ENCODE measurements at regions not wholly inside any gene's neighbourhood (a gene's known extent, or its start where the extent isn't known, plus 50 kb on each side); places are given as distances from the start of the nearest gene placed in this dataset.

DNA sequence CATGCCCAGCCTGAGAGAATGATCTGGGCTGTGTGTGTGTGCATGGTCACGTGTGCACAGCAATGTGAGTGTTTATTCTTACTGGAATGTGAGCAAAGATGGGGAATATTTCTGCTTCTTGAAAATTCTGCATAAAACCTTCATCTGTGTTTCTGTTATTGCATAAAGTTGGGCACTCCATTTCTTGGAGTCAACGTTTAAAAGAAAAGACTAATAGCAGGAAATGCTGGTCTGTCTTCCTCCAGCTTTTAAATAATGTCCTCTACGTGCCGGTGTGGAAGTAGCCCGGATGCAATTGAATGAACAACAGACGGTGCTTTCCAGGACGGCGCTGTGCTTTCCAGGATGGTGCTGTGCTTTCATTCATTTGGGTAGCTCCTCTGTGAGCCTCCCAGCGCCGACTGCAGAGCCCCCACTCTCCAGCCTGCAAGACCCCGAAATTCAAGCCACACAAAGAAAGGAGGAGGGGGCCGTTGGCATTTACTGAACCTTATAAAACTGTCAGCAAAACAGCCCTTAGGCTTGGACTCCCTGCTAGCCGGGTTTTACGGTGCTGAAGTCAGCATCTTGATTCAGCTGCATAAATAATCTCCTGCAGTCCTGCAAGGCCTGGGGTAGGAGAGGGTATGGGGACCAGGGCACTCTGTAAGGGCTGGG lies 158.2 kb upstream of the PRKCQ start:
- TF ChIP-seq, protein P1, sequence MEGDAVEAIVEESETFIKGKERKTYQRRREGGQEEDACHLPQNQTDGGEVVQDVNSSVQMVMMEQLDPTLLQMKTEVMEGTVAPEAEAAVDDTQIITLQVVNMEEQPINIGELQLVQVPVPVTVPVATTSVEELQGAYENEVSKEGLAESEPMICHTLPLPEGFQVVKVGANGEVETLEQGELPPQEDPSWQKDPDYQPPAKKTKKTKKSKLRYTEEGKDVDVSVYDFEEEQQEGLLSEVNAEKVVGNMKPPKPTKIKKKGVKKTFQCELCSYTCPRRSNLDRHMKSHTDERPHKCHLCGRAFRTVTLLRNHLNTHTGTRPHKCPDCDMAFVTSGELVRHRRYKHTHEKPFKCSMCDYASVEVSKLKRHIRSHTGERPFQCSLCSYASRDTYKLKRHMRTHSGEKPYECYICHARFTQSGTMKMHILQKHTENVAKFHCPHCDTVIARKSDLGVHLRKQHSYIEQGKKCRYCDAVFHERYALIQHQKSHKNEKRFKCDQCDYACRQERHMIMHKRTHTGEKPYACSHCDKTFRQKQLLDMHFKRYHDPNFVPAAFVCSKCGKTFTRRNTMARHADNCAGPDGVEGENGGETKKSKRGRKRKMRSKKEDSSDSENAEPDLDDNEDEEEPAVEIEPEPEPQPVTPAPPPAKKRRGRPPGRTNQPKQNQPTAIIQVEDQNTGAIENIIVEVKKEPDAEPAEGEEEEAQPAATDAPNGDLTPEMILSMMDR (IDR thresholded peaks at IDR 0.05; ENCODE audit: low read length) = no peak
- no peak for TF ChIP-seq EZH2 (IDR thresholded peaks at IDR 0.05; ENCODE audit: borderline replicate concordance, low read length)
